B cell (primary cell): ENCODE measurements at regions not wholly inside any gene's neighbourhood (a gene's known extent, or its start where the extent isn't known, plus 50 kb on each side); places are given as distances from the start of the nearest gene placed in this dataset.

Source experiments
- ATAC-seq: fragments of 200-7000 bp; cut with Tn5 transposase; one replicate; pipeline ENCODE4 v1.10.0; 2021; ENCODE audit warnings: low read depth, mild to moderate bottlenecking, moderate number of reproducible peaks, moderate library complexity
- CTCF ChIA-PET: fragments of 350-600 bp; sonication (Branson Sonifier 250); formaldehyde crosslinking; loops from one replicate; lab custom pipeline; 2021; ENCODE audit warnings: antibody characterized with exemption, inconsistent platforms; lab: Charles Lee
- POLR2A ChIA-PET: fragments of 350-600 bp; sonication (Branson Sonifier 250); formaldehyde crosslinking; loops from one replicate; lab custom pipeline; 2021; ENCODE audit warnings: antibody characterized with exemption; lab: Charles Lee
- DNase-seq: peaks from one replicate; pipeline ENCODE4 v3.0.0; 2013
- H2AFZ ChIP-seq: 2 replicates; pipeline ENCODE4 v1.6.1; 2012; ENCODE audit warnings: mild to moderate bottlenecking, low read depth, low read length; ENCODE audit not compliant: insufficient read depth, poor library complexity, severe bottlenecking
- H3K27ac ChIP-seq, 2 donors: 1 replicate in 1 of 2; 2 replicates in 1 of 2; pipeline ENCODE4 v1.5.1; 2012 to 2013; ENCODE audit warnings: low read length in 2 of 2, mild to moderate bottlenecking in 2 of 2, moderate library complexity in 1 of 2
- H3K27me3 ChIP-seq, 4 experiments: fragments of 200-600 bp in 1 of 4; sonication (generic) in 1 of 4; replicated peaks in 1 of 4; 1 replicate in 2 of 4; 2 replicates in 2 of 4; pipeline versions ENCODE4 v1.6.1 to v1.7.0; 2013 to 2016; ENCODE audit warnings: low read length in 3 of 4, mild to moderate bottlenecking in 2 of 4, mixed read lengths in 1 of 4, moderate library complexity in 1 of 4; ENCODE audit not compliant: insufficient read depth in 4 of 4, control insufficient read depth in 3 of 4; ENCODE audit errors: control extremely low read depth in 1 of 4
- H3K36me3 ChIP-seq, 2 experiments: replicated peaks in 1 of 2; 1 replicate in 1 of 2; 2 replicates in 1 of 2; pipeline versions ENCODE4 v1.6.1 to v1.7.1; 2013; ENCODE audit warnings: low read length in 1 of 2; ENCODE audit not compliant: insufficient read depth in 2 of 2, control insufficient read depth in 1 of 2; ENCODE audit errors: control extremely low read depth in 1 of 2, extremely low read depth in 1 of 2
- H3K4me1 ChIP-seq, 2 donors: fragments of 200-600 bp in 1 of 2; sonication (generic) in 1 of 2; 1 replicate in 1 of 2; 2 replicates in 1 of 2; pipeline versions ENCODE4 v1.5.1 to v1.6.1; 2013 to 2017; ENCODE audit warnings: low read length in 2 of 2; ENCODE audit not compliant: control insufficient read depth in 2 of 2, insufficient read depth in 2 of 2
- H3K4me2 ChIP-seq: replicated peaks from 2 replicates; pipeline ENCODE3; 2012; ENCODE audit warnings: mild to moderate bottlenecking, low read depth, low read length; ENCODE audit not compliant: poor library complexity, severe bottlenecking
- H3K4me3 ChIP-seq, 5 experiments: fragments of 200-600 bp in 1 of 5; sonication (generic) in 1 of 5; 1 replicate in 3 of 5; 2 replicates in 2 of 5; pipeline versions ENCODE4 v1.5.1 to v1.7.0; 2011 to 2016; ENCODE audit warnings: low read length in 4 of 5, mild to moderate bottlenecking in 4 of 5, low read depth in 2 of 5, control low read depth in 1 of 5, moderate library complexity in 1 of 5; ENCODE audit not compliant: insufficient read depth in 1 of 5; ENCODE audit errors: control extremely low read depth in 1 of 5, extremely low read depth in 1 of 5
- H3K79me2 ChIP-seq: fragments of 200-600 bp; sonication (generic); one replicate; pipeline ENCODE4 v1.6.0; 2016; ENCODE audit warnings: low read length; ENCODE audit not compliant: control insufficient read depth, insufficient read depth
- H3K9ac ChIP-seq: fragments of 200-600 bp; sonication (generic); 2 replicates; pipeline ENCODE4 v1.6.1; 2017; ENCODE audit warnings: mild to moderate bottlenecking, low read length, moderate library complexity
- H3K9me3 ChIP-seq, 3 donors: one replicate each; pipeline versions ENCODE4 v1.6.1 to v1.7.1; 2013; ENCODE audit warnings: low read length in 2 of 3; ENCODE audit not compliant: control insufficient read depth in 2 of 3, insufficient read depth in 1 of 3; ENCODE audit errors: control extremely low read depth in 1 of 3
- H4K20me1 ChIP-seq: 2 replicates; pipeline ENCODE4 v1.6.0; 2012; ENCODE audit warnings: mild to moderate bottlenecking, low read length; ENCODE audit not compliant: insufficient read depth, control insufficient read depth, poor library complexity, severe bottlenecking
- H3K27ac Mint-ChIP-seq: one replicate; pipeline ENCODE4 v1.8.0; 2021; ENCODE audit warnings: mixed read lengths
- H3K27me3 Mint-ChIP-seq: one replicate; pipeline ENCODE4 v1.8.0; 2021; ENCODE audit warnings: mixed read lengths
- H3K4me1 Mint-ChIP-seq: one replicate; pipeline ENCODE4 v1.8.0; 2021; ENCODE audit warnings: mixed read lengths
- H3K4me3 Mint-ChIP-seq: one replicate; pipeline ENCODE4 v1.8.0; 2021; ENCODE audit warnings: mixed read lengths
- H3K9me3 Mint-ChIP-seq: one replicate; pipeline ENCODE4 v1.8.0; 2022; ENCODE audit warnings: mixed read lengths; ENCODE audit not compliant: insufficient read depth
- CTCF ChIP-seq: fragments of 200-600 bp; IDR thresholded peaks from one replicate; pipeline ENCODE4 v1.8.0; 2022; ENCODE audit warnings: antibody characterized with exemption, mild to moderate bottlenecking
- EZH2 ChIP-seq: IDR thresholded peaks from 2 replicates; pipeline ENCODE4 v1.6.1; 2012; ENCODE audit warnings: borderline replicate concordance, low read depth, mild to moderate bottlenecking, moderate library complexity, low read length; ENCODE audit not compliant: insufficient read depth, poor library complexity, severe bottlenecking
- WGBS: methylation state at CpG from one replicate; pipeline ENCODE4 v1.1.5; 2013; ENCODE audit warnings: missing lambda C conversion rate; ENCODE audit not compliant: insufficient coverage; 5-methylcytosine and 5-hydroxymethylcytosine counted together
- intact Hi-C: fragments of 100-400 bp; cut with micrococcal nuclease; formaldehyde crosslinking; loops from one replicate; pipeline ENCODE4 v1.10.0; 2022

- H3K9me3 Mint-ChIP-seq: no peaks in the 10 kb centered on the region
- ChIA-PET CTCF (no interaction called here), POLR2A (no interaction called here)
- TF ChIP-seq EZH2 (no peak), CTCF (no peak)
- Histone ChIP-seq H3K4me1 (no peaks in the 10 kb centered on the region), H3K4me3 (no peak overlapping the region), H3K36me3 (no peaks in the 10 kb centered on the region), H3K27me3 (no peaks in the 10 kb centered on the region), H3K9me3 (peaks cover 0 to 3% (median 0%) of the 10 kb centered on the region in 3 donors), H4K20me1 (no peaks in the 10 kb centered on the region), H3K9ac (no peak overlapping the region), H2AFZ (no peak overlapping the region), H3K79me2 (no peaks in the 10 kb centered on the region), H3K4me2 (no peak overlapping the region), H3K27ac (no peak overlapping the region)
- ATAC-seq (no peak), DNase-seq (no peak)
- intact Hi-C loops: no loop called here
- H3K27ac Mint-ChIP-seq: no peak overlapping the region
- WGBS: 78% methylated on average over 3 of the region's 3 CpGs
- no peaks in the 10 kb centered on the region for H3K4me1 Mint-ChIP-seq
- H3K27me3 Mint-ChIP-seq: no peaks in the 10 kb centered on the region
- H3K4me3 Mint-ChIP-seq: no peak overlapping the region
Observed at GRCh38 chr5:128765448-128766061, 199.7 kb upstream of the SLC27A6 start.

GRCh38 chr5:128766406-128766805, 198.9 kb upstream of the SLC27A6 start:
- no peaks in the 10 kb centered on the region for H3K4me1 ChIP-seq
- no peak overlapping the region for H3K4me3 ChIP-seq
- Mint-ChIP-seq H3K27ac (no peak overlapping the region), H3K4me3 (no peak overlapping the region), H3K4me1 (no peaks in the 10 kb centered on the region), H3K27me3 (no peaks in the 10 kb centered on the region), H3K9me3 (no peaks in the 10 kb centered on the region)
- POLR2A ChIA-PET: no interaction called here
- CTCF ChIA-PET: no interaction called here
- intact Hi-C loops: no loop called here
- H3K9ac ChIP-seq: no peak overlapping the region
- TF ChIP-seq EZH2 (no peak), CTCF (no peak)
- no peaks in the 10 kb centered on the region for H4K20me1 ChIP-seq
- no peak for DNase-seq
- no peaks in the 10 kb centered on the region for H3K27me3 ChIP-seq
- no peaks in the 10 kb centered on the region for H3K36me3 ChIP-seq
- no peak overlapping the region for H3K4me2 ChIP-seq
- no CpG with 5 or more reads among the region's 2 CpGs for WGBS
- H3K27ac ChIP-seq: no peak overlapping the region
- no peak overlapping the region for H2AFZ ChIP-seq
- no peak for ATAC-seq
- no peaks in the 10 kb centered on the region for H3K79me2 ChIP-seq
- H3K9me3 ChIP-seq: peaks cover 0 to 3% (median 0%) of the 10 kb centered on the region in 3 donors
